WTC11 (cell line): ENCODE measurements at regions not wholly inside any gene's neighbourhood (a gene's known extent, or its start where the extent isn't known, plus 50 kb on each side); places are given as distances from the start of the nearest gene placed in this dataset.

Experiments
- ATF3 ChIP-seq: sonication (generic); formaldehyde crosslinking; conservative IDR thresholded peaks from 2 replicates; pipeline ENCODE4 v1.8.1; 2022; ENCODE audit warnings: mild to moderate bottlenecking, missing genetic modification reagents
- CREM ChIP-seq: sonication (generic); formaldehyde crosslinking; IDR thresholded peaks from 2 replicates; pipeline ENCODE4 v1.8.1; 2022; ENCODE audit warnings: mild to moderate bottlenecking, missing genetic modification reagents, moderate library complexity
- MAX ChIP-seq: sonication (generic); formaldehyde crosslinking; IDR thresholded peaks from 2 replicates; pipeline ENCODE4 v1.8.0; 2022; ENCODE audit warnings: mild to moderate bottlenecking, missing genetic modification reagents
- NFATC4 ChIP-seq: fragments of 250-450 bp; sonication (Bioruptor Pico); IDR thresholded peaks from 2 replicates; pipeline ENCODE4 v1.9.0; 2021; ENCODE audit warnings: mild to moderate bottlenecking
- TF ChIP-seq, protein P1 (sequence below): fragments of 200-600 bp; IDR thresholded peaks from 2 replicates; pipeline ENCODE4 v1.8.0; 2022; ENCODE audit warnings: antibody characterized with exemption

DNA sequence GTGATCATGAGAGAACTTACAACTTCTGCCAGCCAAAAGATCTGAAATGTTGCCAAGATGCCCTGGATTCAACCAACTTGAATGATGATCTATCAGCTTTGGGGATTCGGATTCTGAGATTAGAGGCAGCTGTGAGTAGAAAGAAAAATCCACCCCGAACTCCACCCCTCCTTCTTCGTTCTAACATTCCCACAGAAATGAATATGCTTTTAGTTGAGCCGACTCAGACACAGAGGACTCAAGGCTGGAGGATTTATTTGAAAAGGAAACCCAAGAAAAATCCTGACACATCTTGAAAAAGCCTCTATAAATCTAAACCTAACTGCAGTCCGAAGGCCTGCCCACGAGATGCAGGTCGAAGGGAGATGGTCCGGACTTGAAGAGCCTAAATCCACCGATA is 275.0 kb downstream of the GAS1 start:
- TF ChIP-seq, protein P1, sequence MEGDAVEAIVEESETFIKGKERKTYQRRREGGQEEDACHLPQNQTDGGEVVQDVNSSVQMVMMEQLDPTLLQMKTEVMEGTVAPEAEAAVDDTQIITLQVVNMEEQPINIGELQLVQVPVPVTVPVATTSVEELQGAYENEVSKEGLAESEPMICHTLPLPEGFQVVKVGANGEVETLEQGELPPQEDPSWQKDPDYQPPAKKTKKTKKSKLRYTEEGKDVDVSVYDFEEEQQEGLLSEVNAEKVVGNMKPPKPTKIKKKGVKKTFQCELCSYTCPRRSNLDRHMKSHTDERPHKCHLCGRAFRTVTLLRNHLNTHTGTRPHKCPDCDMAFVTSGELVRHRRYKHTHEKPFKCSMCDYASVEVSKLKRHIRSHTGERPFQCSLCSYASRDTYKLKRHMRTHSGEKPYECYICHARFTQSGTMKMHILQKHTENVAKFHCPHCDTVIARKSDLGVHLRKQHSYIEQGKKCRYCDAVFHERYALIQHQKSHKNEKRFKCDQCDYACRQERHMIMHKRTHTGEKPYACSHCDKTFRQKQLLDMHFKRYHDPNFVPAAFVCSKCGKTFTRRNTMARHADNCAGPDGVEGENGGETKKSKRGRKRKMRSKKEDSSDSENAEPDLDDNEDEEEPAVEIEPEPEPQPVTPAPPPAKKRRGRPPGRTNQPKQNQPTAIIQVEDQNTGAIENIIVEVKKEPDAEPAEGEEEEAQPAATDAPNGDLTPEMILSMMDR: no peak
- TF ChIP-seq NFATC4 (CRISPR knock-in tag): no peak
- TF ChIP-seq ATF3: no peak
- TF ChIP-seq MAX (CRISPR knock-in tag): no peak
- no peak for TF ChIP-seq CREM (CRISPR knock-in tag)
